NCI-H69 (cell line): ENCODE measurements at regions not wholly inside any gene's neighbourhood (a gene's known extent, or its start where the extent isn't known, plus 50 kb on each side); places are given as distances from the start of the nearest gene placed in this dataset.
"Not testable (repeated sequence)": the region's sequence is repeated elsewhere in the genome, so short reads cannot be mapped to it uniquely, and the experiment has no call there.

Source experiments
- DNase-seq: peaks from one replicate; lab custom pipeline; 2025; lab: John Stamatoyannopoulos, UW

- DNase-seq, result no peak
Measured at GRCh38 chr2:4916094-4916493, 776.1 kb upstream of the SOX11 start.

GRCh38 chr2:4930704-4931103, 761.5 kb upstream of the SOX11 start:
- peak; percentile 67 for DNase-seq

- peak; percentile 12 for DNase-seq
Measured at GRCh38 chr2:4931721-4932365, 760.3 kb upstream of the SOX11 start.

GRCh38 chr2:4935291-4935690, 756.9 kb upstream of the SOX11 start:
- not testable (repeated sequence) for DNase-seq

GRCh38 chr2:4937550-4937949, 754.6 kb upstream of the SOX11 start:
- DNase-seq, result no peak

GRCh38 chr2:4938206-4938605, 754.0 kb upstream of the SOX11 start:
- DNase-seq, result no peak

GRCh38 chr2:4942441-4942840, 749.7 kb upstream of the SOX11 start:
- DNase-seq, result no peak

GRCh38 chr2:4947911-4948310, 744.3 kb upstream of the SOX11 start:
- no peak for DNase-seq

GRCh38 chr2:4951368-4951767, 740.8 kb upstream of the SOX11 start:
- DNase-seq, result no peak

GRCh38 chr2:4959219-4959618, 733.0 kb upstream of the SOX11 start:
- no peak for DNase-seq

GRCh38 chr2:4962419-4962818, 729.8 kb upstream of the SOX11 start:
- no peak for DNase-seq

GRCh38 chr2:4963106-4963505, 729.1 kb upstream of the SOX11 start:
- no peak for DNase-seq

GRCh38 chr2:4964001-4964540, 728.1 kb upstream of the SOX11 start:
- DNase-seq, result no peak

- peak; percentile 2 for DNase-seq
Measured at GRCh38 chr2:4964579-4964978, 727.6 kb upstream of the SOX11 start.

- DNase-seq, result peak; percentile 44
Measured at GRCh38 chr2:4965556-4966320, 726.4 kb upstream of the SOX11 start.

- peak; percentile 2 for DNase-seq
Measured at GRCh38 chr2:4967206-4967605, 725.0 kb upstream of the SOX11 start.

- DNase-seq, result no peak
Measured at GRCh38 chr2:4972472-4972871, 719.7 kb upstream of the SOX11 start.

- DNase-seq, result no peak
Measured at GRCh38 chr2:4973354-4973753, 718.8 kb upstream of the SOX11 start.

GRCh38 chr2:4973973-4974372, 718.2 kb upstream of the SOX11 start:
- no peak for DNase-seq

GRCh38 chr2:4976407-4976806, 715.8 kb upstream of the SOX11 start:
- DNase-seq, result no peak

GRCh38 chr2:4979111-4979510, 713.1 kb upstream of the SOX11 start:
- no peak for DNase-seq

GRCh38 chr2:4980995-4981394, 711.2 kb upstream of the SOX11 start:
- DNase-seq, result no peak

- DNase-seq, result no peak
Measured at GRCh38 chr2:4981802-4982409, 710.3 kb upstream of the SOX11 start.
